AML-193 (cell line): ENCODE measurements at regions not wholly inside any gene's neighbourhood (a gene's known extent, or its start where the extent isn't known, plus 50 kb on each side); places are given as distances from the start of the nearest gene placed in this dataset.
"Not testable (repeated sequence)": the region's sequence is repeated elsewhere in the genome, so short reads cannot be mapped to it uniquely, and the experiment has no call there.

Experiments used
- DNase-seq, 2 experiments: peaks; one replicate each; lab custom pipeline; 2025; lab: John Stamatoyannopoulos, UW

GRCh38 chr11:127950162-127950561, 637.2 kb downstream of the ETS1 start:
- no peak for DNase-seq

DNA sequence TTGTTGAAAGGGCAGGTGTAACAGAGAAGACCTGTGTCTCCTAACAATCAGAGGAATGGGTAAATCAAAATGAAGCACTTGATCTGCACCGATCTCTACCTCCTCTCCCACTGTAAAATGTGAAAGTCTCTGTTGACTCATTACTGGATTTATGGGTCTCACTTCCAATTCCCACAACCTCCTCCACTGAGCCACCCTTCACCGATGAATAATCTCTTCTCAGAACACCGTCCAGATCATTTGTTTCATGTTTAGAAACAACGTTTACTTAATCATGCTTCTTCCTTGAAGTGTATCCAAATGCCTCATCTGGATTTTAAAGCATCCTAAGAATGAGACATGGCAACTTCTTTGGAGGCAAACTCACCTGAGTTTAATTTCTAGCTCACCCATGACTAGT, 643.6 kb downstream of the ETS1 start:
- DNase-seq, result no peak

DNA sequence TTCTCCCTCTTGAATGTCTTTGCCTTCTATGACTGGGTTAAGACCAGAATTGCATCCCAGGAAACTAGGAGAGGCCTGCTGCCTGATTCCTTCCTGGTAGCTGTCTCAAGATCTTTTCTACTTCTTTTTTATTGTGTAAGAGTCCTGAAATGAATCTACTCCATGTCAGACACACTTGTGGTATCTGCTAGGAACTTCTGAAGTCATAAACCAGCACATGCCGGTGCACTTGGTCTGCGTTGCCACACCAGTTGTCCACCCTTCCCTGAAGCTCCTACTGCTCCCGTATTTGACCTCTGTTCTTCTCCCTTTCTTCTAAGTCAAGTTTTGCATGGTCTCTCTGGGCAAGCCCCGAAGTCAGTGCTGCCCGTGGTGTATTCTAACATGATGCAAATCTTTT, 644.2 kb downstream of the ETS1 start:
- DNase-seq, result no peak

- not testable (repeated sequence) for DNase-seq
These were observed 645.8 kb downstream of the ETS1 start for GRCh38 chr11:127941554-127941953.

DNA sequence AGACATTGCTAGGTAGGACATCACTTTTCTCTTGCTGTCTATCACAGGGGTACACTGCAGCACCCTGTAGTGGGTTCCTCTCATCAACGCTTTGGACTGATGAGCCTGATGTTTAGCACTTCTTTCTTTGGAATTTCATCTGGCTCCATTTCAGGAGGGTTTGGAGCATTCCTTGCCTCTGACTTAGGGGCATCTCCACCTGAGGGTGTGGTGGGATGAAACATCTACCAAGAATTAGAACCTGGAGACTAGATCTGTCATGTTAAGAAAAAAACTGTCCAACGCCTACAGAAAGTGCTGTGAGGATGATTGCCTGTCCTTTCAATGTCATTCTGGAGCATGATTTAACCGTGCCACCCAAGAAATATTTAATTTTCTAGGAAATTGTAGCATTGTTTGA, 648.4 kb downstream of the ETS1 start:
- no peak for DNase-seq

DNA sequence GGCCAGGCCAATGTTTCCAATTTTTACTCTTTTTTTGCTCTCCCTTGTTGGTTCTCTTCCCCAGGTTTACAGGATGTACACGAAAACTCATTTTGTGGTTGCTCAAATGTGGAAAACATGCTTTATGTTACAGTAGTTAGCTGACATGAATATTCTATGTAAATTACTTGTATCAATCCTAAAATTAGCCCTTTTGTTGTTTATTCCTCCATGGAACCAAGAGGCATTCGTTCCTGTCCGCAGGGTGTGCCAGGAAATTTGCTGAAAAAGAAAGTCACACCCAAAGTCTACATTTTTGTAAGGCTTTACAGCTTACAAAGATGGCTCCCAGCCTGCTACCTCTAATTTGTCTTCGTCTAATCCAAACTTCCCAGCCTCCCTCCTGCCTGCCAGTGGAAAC, 652.3 kb downstream of the ETS1 start:
- no peak for DNase-seq

DNA sequence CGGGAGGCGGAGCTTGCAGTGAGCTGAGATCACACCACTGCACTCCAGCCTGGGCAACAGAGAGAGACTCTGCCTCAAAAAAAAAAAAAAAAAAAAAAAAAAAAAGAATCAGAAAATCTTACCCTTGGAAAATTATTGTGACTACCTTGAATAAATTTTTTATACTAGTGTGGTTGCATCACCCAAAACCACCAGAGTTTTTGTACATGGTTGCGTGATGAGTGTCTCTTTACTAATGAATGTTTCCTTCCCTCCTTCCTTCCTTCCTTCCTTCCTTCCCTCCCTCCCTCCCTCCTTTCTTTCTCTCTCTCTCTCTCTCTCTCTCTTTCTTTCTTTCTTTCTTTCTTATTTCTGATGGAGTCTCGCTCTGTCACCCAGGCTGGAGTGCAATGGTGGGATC, 653.4 kb downstream of the ETS1 start:
- DNase-seq, result not testable (repeated sequence)

- no peak for DNase-seq
These were observed 655.6 kb downstream of the ETS1 start for GRCh38 chr11:127931803-127932202.

GRCh38 chr11:127926721-127927120, 660.6 kb downstream of the ETS1 start:
- no peak for DNase-seq

- no peak for DNase-seq
These were observed 661.9 kb downstream of the ETS1 start for GRCh38 chr11:127925475-127925874.

DNA sequence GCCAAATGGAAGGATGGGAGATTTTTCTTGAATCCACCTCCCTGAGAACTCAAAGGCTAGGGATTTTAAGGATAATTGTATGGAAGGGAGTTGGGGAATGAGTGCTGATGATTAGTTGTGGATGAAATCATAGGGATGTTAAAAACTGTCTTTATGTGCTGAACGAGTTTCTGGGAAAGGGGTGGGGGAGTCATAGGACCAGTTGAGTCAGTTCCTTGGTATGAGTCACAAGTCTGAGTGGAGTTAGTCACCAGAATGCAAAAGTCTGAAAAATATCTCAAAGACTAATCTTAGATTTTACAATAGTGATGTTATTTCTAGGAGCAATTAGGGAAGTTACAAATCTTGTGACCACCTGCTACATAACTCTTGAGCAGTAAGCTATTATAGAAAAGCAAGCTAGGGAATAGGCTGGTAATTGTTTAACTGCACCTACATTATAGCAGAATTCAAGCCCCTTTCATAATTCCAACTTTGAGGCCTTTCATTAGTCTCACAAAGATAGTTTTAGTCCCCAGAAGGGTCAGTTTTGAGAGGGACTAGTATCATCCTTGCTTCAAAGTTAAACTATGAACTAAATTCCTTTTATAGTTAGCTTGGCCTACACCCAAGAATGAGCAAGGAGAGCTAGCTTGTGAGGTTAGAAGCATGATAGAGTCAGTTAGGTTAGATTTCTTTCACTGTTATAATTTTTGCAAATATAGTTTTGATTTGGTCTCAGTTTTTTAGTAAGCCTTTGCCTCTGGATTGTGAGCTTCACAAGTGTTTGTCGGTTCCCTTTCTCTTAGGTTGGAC, 668.0 kb downstream of the ETS1 start:
- DNase-seq, result no peak

DNA sequence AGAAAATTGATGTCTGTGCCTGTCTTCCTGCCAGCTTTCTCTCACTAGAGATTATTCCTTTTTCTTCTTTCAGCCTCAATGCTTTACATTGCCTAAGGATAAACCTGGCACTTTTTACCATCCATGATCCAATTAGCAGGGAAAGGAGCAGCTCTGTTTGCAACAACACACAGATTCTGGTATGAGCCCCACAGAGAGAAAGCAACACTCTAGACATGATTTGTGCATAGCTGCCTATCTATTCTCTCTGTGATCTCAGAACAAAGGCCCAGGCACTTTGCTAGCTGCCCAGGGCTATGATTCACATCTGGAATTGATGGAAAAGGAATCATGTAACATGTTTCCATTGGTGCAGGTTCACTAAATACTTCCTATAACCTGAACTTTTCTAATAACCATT, 685.0 kb downstream of the ETS1 start:
- DNase-seq, result no peak

DNA sequence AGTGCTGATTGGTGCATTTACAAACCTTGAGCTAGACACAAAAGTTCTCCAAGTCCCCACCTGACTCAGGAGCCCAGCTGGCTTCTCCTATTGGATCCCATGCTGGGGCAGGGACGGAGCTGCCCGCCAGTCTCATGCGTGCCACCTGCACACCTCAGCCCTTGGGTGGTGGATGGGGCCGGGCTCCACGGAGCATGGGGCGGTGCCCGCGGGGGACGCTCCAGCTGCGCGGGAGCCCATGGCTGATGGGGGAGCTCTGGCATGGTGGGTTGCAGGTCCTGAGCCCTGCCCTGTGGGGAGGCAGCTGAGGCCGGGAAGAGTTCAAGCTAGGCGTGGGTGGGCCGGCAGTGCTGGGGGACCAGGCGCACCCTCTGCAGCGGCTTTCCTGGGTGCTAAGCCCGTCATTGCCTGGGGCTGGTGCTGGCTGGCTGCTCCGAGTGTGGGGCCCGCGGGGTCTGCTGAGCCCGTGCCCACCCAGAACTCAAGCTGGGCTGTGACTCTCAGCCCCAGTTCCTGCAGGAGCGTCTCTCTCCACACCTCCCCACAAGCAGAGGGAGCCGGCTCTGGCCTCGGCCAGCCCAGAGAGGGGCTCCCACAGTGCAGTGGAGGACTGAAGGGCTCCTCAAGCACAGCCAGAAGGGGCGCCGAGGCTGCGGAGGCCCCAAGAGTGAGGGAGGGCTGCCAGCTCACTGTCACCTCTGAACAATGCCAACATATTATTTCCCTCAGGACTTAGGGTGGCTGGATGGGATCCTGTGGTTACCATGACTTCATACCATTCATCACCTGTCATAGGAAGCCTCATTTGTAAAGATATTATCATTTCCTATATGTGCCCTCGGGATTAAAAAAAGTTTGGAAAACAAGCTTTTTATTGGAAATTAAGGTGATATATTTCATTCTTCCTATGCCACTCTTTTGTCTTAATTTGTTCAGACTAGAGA, 688.7 kb downstream of the ETS1 start:
- no peak for DNase-seq

- DNase-seq, result no peak
These were observed 691.6 kb downstream of the ETS1 start for GRCh38 chr11:127895776-127896175.

GRCh38 chr11:127894316-127894715, 693.0 kb downstream of the ETS1 start:
- DNase-seq, result no peak

DNA sequence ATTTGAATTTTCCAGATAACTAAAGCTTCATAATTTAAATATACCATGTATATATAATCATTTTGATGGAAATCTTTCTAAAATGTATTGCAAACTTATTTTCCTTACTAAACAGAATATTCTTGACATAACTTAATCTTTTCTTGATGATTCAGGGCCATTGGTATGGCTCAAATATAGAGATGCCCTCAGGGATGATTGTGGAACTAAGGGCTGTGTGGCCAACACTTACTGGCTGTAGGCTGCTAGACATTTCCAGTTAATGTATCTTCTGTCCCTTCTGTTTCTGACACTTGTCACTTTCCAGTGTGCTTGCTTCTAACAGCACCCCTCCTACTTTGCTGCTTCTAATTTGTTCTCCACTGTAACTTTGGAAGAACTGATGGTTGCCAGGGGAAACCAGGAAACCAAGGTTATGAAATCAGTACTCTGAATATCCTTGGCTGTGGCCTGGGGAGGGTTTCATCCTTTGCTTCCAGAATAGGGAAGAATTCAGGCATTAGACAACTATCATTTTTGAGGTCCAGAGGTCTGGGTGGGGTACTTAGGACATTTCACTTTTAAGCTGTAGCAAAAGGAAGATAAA, 697.2 kb downstream of the ETS1 start:
- no peak for DNase-seq

- DNase-seq, result no peak
These were observed 699.0 kb downstream of the ETS1 start for GRCh38 chr11:127888386-127888785.

- DNase-seq, result no peak
These were observed 712.2 kb downstream of the ETS1 start for GRCh38 chr11:127875131-127875530.

GRCh38 chr11:127873478-127873877, 713.9 kb downstream of the ETS1 start:
- DNase-seq, result no peak

DNA sequence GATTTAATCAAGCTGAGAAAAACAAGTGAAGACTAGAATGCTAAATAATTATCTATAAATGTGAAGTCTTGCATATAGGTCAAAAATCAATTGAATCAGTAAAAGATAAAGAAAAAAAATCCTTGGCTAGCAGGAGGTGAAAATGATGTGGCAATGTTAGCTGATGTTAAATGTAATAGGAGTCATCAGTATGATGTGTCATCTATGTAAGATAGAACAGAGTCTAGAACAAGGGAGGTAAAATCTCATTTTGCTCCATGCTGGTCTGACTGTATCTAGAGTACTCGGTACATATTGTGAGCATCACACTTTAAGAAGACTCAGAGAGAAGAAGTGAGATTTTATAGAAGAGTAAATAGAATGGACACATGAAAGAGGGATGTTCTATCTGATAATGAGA, 721.2 kb downstream of the ETS1 start:
- no peak for DNase-seq

GRCh38 chr11:127864861-127865260, 722.5 kb downstream of the ETS1 start:
- DNase-seq, result no peak

GRCh38 chr11:127862406-127862805, 725.0 kb downstream of the ETS1 start:
- DNase-seq, result no peak

- DNase-seq, result no peak
These were observed 727.4 kb downstream of the ETS1 start for GRCh38 chr11:127859941-127860354.
